ENCODE measurements at regions not wholly inside any gene's neighbourhood (a gene's known extent, or its start where the extent isn't known, plus 50 kb on each side); places are given as distances from the start of the nearest gene placed in this dataset.

GRCh38 chr1:208332036-208332773 lies 88.0 kb upstream of the PLXNA2 start:
- POLR2A ChIA-PET: no interaction called here
- CTCF ChIA-PET: no interaction called here
- DNase-seq (ENCODE audit: extremely low spot score): no peak
- no peak for TF ChIP-seq TARDBP (IDR thresholded peaks at IDR 0.05)
- TF ChIP-seq LEF1 (IDR thresholded peaks at IDR 0.05; ENCODE audit: borderline replicate concordance): no peak
- no peak for TF ChIP-seq PKNOX1 (IDR thresholded peaks at IDR 0.05)
- no peak for TF ChIP-seq FOXM1 (IDR thresholded peaks at IDR 0.05; ENCODE audit: borderline replicate concordance)
- TF ChIP-seq ELF4 (IDR thresholded peaks at IDR 0.05): no peak
- no peak for TF ChIP-seq SP1 (IDR thresholded peaks at IDR 0.05)
- TF ChIP-seq CTBP1 (IDR thresholded peaks at IDR 0.05; ENCODE audit: borderline replicate concordance): no peak
- TF ChIP-seq BHLHE40 (IDR thresholded peaks at IDR 0.05; ENCODE audit: borderline replicate concordance): no peak
- TF ChIP-seq NFRKB (IDR thresholded peaks at IDR 0.05): no peak
- no peak for TF ChIP-seq ARNT (IDR thresholded peaks at IDR 0.05)
- TF ChIP-seq SUZ12 (IDR thresholded peaks at IDR 0.05): no peak
- no peak for TF ChIP-seq HDGF (IDR thresholded peaks at IDR 0.05; ENCODE audit: borderline replicate concordance)
- TF ChIP-seq L3MBTL2 (conservative IDR thresholded peaks at IDR 0.05): no peak

GRCh38 chr1:208332774-208333126 lies 88.6 kb upstream of the PLXNA2 start:
- ChIA-PET CTCF (no interaction called here), POLR2A (no interaction called here)
- no peak for DNase-seq (ENCODE audit: extremely low spot score)
- TF ChIP-seq ZNF384 (IDR thresholded peaks at IDR 0.05): no peak
- TF ChIP-seq BHLHE40 (IDR thresholded peaks at IDR 0.05; ENCODE audit: borderline replicate concordance): no peak
- no peak for TF ChIP-seq FOXK2 (IDR thresholded peaks at IDR 0.05)
- TF ChIP-seq FOXA1 (IDR thresholded peaks at IDR 0.05): no peak
- no peak for TF ChIP-seq CTBP1 (IDR thresholded peaks at IDR 0.05; ENCODE audit: borderline replicate concordance)
- no peak for TF ChIP-seq PKNOX1 (IDR thresholded peaks at IDR 0.05)
- no peak for TF ChIP-seq LEF1 (IDR thresholded peaks at IDR 0.05; ENCODE audit: borderline replicate concordance)
- TF ChIP-seq ELF4 (IDR thresholded peaks at IDR 0.05): no peak
- TF ChIP-seq HDGF (IDR thresholded peaks at IDR 0.05; ENCODE audit: borderline replicate concordance): no peak
- no peak for TF ChIP-seq SUZ12 (IDR thresholded peaks at IDR 0.05)
- TF ChIP-seq ARNT (IDR thresholded peaks at IDR 0.05): no peak
- no peak for TF ChIP-seq L3MBTL2 (conservative IDR thresholded peaks at IDR 0.05)
- no peak for TF ChIP-seq SP1 (IDR thresholded peaks at IDR 0.05)
- no peak for TF ChIP-seq NFRKB (IDR thresholded peaks at IDR 0.05)
- TF ChIP-seq FOXM1 (IDR thresholded peaks at IDR 0.05; ENCODE audit: borderline replicate concordance): no peak
- TF ChIP-seq TARDBP (IDR thresholded peaks at IDR 0.05): no peak

GRCh38 chr1:208333676-208334075 lies 89.5 kb upstream of the PLXNA2 start:
- POLR2A ChIA-PET: no interaction called here

GRCh38 chr1:208335371-208336136 lies 91.4 kb upstream of the PLXNA2 start:
- ChIA-PET POLR2A (no interaction called here), CTCF (no interaction called here)
- DNase-seq (ENCODE audit: extremely low spot score): no peak
- no peak for TF ChIP-seq L3MBTL2 (conservative IDR thresholded peaks at IDR 0.05)
- no peak for TF ChIP-seq CTBP1 (IDR thresholded peaks at IDR 0.05; ENCODE audit: borderline replicate concordance)

More at GRCh38 chr1:208333676-208334075, 89.5 kb upstream of the PLXNA2 start:
- DNase-seq (ENCODE audit: extremely low spot score): no peak
- no peak for TF ChIP-seq LEF1 (IDR thresholded peaks at IDR 0.05; ENCODE audit: borderline replicate concordance)
- TF ChIP-seq NFRKB (IDR thresholded peaks at IDR 0.05): no peak
- no peak for TF ChIP-seq HDGF (IDR thresholded peaks at IDR 0.05; ENCODE audit: borderline replicate concordance)
- no peak for TF ChIP-seq L3MBTL2 (conservative IDR thresholded peaks at IDR 0.05)
- TF ChIP-seq FOXM1 (IDR thresholded peaks at IDR 0.05; ENCODE audit: borderline replicate concordance): no peak
- no peak for TF ChIP-seq FOXA1 (IDR thresholded peaks at IDR 0.05)
- no peak for TF ChIP-seq CTBP1 (IDR thresholded peaks at IDR 0.05; ENCODE audit: borderline replicate concordance)
- TF ChIP-seq ELF4 (IDR thresholded peaks at IDR 0.05): no peak
- TF ChIP-seq BHLHE40 (IDR thresholded peaks at IDR 0.05; ENCODE audit: borderline replicate concordance): no peak
- TF ChIP-seq PKNOX1 (IDR thresholded peaks at IDR 0.05): no peak
- no peak for TF ChIP-seq FOXK2 (IDR thresholded peaks at IDR 0.05)
- no peak for TF ChIP-seq ARNT (IDR thresholded peaks at IDR 0.05)
- no peak for TF ChIP-seq TARDBP (IDR thresholded peaks at IDR 0.05)
- TF ChIP-seq ZNF384 (IDR thresholded peaks at IDR 0.05): no peak
- no peak for TF ChIP-seq SUZ12 (IDR thresholded peaks at IDR 0.05)
- TF ChIP-seq SP1 (IDR thresholded peaks at IDR 0.05): no peak
- CTCF ChIA-PET: no interaction called here

- CTCF ChIA-PET: no interaction called here
- POLR2A ChIA-PET: no interaction called here
- TF ChIP-seq ZNF384 (IDR thresholded peaks at IDR 0.05) (no peak), LEF1 (IDR thresholded peaks at IDR 0.05; ENCODE audit: borderline replicate concordance) (no peak)
- no peak for DNase-seq (ENCODE audit: extremely low spot score)
These were observed 91.9 kb upstream of the PLXNA2 start for GRCh38 chr1:208336137-208336518.

GRCh38 chr1:208339911-208340310 lies 95.7 kb upstream of the PLXNA2 start:
- CTCF ChIA-PET: no interaction called here
- POLR2A ChIA-PET: no interaction called here
- no peak for TF ChIP-seq ZNF384 (IDR thresholded peaks at IDR 0.05)
- TF ChIP-seq SP1 (IDR thresholded peaks at IDR 0.05): no peak
- no peak for TF ChIP-seq L3MBTL2 (conservative IDR thresholded peaks at IDR 0.05)
- no peak for TF ChIP-seq SUZ12 (IDR thresholded peaks at IDR 0.05)
- no peak for TF ChIP-seq NFRKB (IDR thresholded peaks at IDR 0.05)
- no peak for TF ChIP-seq PKNOX1 (IDR thresholded peaks at IDR 0.05)
- no peak for TF ChIP-seq FOXM1 (IDR thresholded peaks at IDR 0.05; ENCODE audit: borderline replicate concordance)
- TF ChIP-seq FOXA1 (IDR thresholded peaks at IDR 0.05): no peak
- no peak for TF ChIP-seq ELF4 (IDR thresholded peaks at IDR 0.05)
- no peak for TF ChIP-seq ARNT (IDR thresholded peaks at IDR 0.05)
- no peak for TF ChIP-seq CTBP1 (IDR thresholded peaks at IDR 0.05; ENCODE audit: borderline replicate concordance)
- no peak for DNase-seq (ENCODE audit: extremely low spot score)
